Peyer's patch (tissue), 4 donors: ENCODE measurements at regions not wholly inside any gene's neighbourhood (a gene's known extent, or its start where the extent isn't known, plus 50 kb on each side); places are given as distances from the start of the nearest gene placed in this dataset.

ENCODE experiments used
- DNase-seq, 3 donors: peaks; one replicate each; pipeline ENCODE4 v3.0.0-alpha.2; 2017 to 2019
- H3K27ac ChIP-seq, 4 donors: fragments of 200-600 bp; sonication (generic); one replicate each; pipeline ENCODE4 v1.5.1; 2016 to 2019
- H3K27me3 ChIP-seq, 2 donors: fragments of 200-600 bp; sonication (generic); one replicate each; pipeline ENCODE4 v1.5.1; 2019
- H3K36me3 ChIP-seq, 3 donors: fragments of 200-600 bp; sonication (generic); one replicate each; pipeline ENCODE4 v1.5.1; 2016 to 2019
- H3K4me1 ChIP-seq, 4 donors: fragments of 200-600 bp; sonication (generic); one replicate each; pipeline ENCODE4 v1.5.1; 2016 to 2019
- H3K4me3 ChIP-seq, 4 donors: fragments of 200-600 bp; sonication (generic); 1 replicate in 3 of 4; 2 replicates in 1 of 4; pipeline ENCODE4 v1.5.1; 2016 to 2019; ENCODE audit warnings: mild to moderate bottlenecking in 1 of 4
- H3K9me3 ChIP-seq, 4 donors: fragments of 200-600 bp; sonication (generic); one replicate each; pipeline ENCODE4 v1.5.1; 2016 to 2019; ENCODE audit warnings: mild to moderate bottlenecking in 1 of 4
- CTCF ChIP-seq, 6 experiments: fragments of 450-650 bp in 4 of 6; fragments of 200-600 bp in 2 of 6; sonication (generic) in 1 of 6; IDR thresholded peaks; one replicate each; pipeline ENCODE4 v1.5.1; 2017 to 2019; ENCODE audit warnings: antibody characterized with exemption in 6 of 6, mild to moderate bottlenecking in 3 of 6, moderate library complexity in 1 of 6
- POLR2A ChIP-seq, 2 donors: fragments of 450-650 bp; IDR thresholded peaks; one replicate each; pipeline ENCODE4 v1.5.1; 2017; ENCODE audit warnings: antibody characterized with exemption in 2 of 2, mild to moderate bottlenecking in 2 of 2, moderate library complexity in 2 of 2

- Histone ChIP-seq H3K9me3 (no peaks in the 10 kb centered on the region), H3K4me3 (no peak overlapping the region), H3K36me3 (no peaks in the 10 kb centered on the region), H3K27me3 (no peaks in the 10 kb centered on the region), H3K27ac (no peak overlapping the region), H3K4me1 (no peaks in the 10 kb centered on the region)
- no peak for DNase-seq
- TF ChIP-seq CTCF (IDR thresholded peaks at IDR 0.05) (no peak), POLR2A (IDR thresholded peaks at IDR 0.05) (no peak)
Observed at GRCh38 chr5:155455791-155456514, 442.4 kb downstream of the KIF4B start.

DNA sequence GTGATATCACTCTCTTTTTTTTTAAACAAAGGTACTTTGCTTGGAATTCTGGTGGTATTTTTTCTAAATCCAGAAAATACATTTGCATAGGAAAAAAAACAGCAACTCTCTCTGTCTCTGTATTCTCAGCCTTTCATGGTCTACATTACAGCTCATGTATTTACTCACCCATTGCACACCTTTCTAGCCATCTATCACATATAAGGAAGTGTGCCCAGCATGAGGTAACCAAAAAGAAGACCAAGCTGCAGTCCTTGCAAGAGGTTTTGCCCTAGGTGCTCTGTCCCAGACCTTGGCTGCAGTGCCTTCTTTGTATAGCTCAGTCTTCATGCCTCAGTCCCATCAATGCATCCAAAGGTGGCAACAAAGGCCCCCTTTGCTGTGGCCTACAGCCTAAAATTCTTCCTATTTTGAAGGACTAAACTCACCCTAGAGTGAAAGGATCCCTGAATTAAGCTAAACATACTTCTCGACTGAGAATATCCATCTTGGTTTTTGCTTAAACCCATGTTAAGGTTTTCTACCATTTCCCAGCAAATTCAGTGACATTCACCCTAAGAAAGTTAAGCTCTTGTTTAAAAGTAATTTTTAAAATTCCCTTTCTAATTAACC, 446.4 kb downstream of the KIF4B start:
- TF ChIP-seq CTCF (IDR thresholded peaks at IDR 0.05) (no peak), POLR2A (IDR thresholded peaks at IDR 0.05) (no peak)
- H3K27ac ChIP-seq = no peak overlapping the region
- H3K27me3 ChIP-seq = no peaks in the 10 kb centered on the region
- no peaks in the 10 kb centered on the region for H3K4me1 ChIP-seq
- DNase-seq = no peak
- H3K9me3 ChIP-seq = no peaks in the 10 kb centered on the region
- no peak overlapping the region for H3K4me3 ChIP-seq
- no peaks in the 10 kb centered on the region for H3K36me3 ChIP-seq

DNA sequence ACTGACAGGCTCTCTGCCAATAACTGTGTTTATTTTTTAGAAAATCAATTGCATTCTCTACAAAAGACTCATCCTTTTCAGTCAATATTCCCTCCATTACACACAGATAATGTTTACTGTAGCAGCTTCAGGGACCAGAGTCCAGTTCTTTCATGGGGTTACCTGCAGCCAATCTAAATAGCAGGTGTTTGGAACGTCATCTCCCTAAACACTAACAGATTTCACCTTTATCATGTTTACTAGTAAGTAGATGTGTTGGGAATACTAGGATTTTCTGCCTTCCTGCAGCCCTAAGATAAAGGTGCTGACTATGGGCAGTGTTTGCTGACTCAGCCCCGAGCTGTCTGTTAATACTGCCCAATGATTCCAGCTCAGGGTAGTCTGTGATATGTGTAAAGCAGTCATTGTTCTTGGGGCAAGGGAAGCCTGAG, 447.0 kb downstream of the KIF4B start:
- no peak overlapping the region for H3K27ac ChIP-seq
- no peaks in the 10 kb centered on the region for H3K36me3 ChIP-seq
- no peak overlapping the region for H3K4me3 ChIP-seq
- H3K9me3 ChIP-seq = no peaks in the 10 kb centered on the region
- no peak for DNase-seq
- no peak for TF ChIP-seq POLR2A (IDR thresholded peaks at IDR 0.05)
- TF ChIP-seq CTCF (IDR thresholded peaks at IDR 0.05) = no peak
- H3K27me3 ChIP-seq = no peaks in the 10 kb centered on the region
- no peaks in the 10 kb centered on the region for H3K4me1 ChIP-seq

- H3K9me3 ChIP-seq = no peaks in the 10 kb centered on the region
- no peaks in the 10 kb centered on the region for H3K36me3 ChIP-seq
- no peak overlapping the region for H3K4me3 ChIP-seq
- TF ChIP-seq POLR2A (IDR thresholded peaks at IDR 0.05) = no peak
- no peak for TF ChIP-seq CTCF (IDR thresholded peaks at IDR 0.05)
- no peaks in the 10 kb centered on the region for H3K27me3 ChIP-seq
- no peak overlapping the region for H3K27ac ChIP-seq
- no peak for DNase-seq
- H3K4me1 ChIP-seq = no peaks in the 10 kb centered on the region
Observed at GRCh38 chr5:155461304-155461703, 447.7 kb downstream of the KIF4B start.

- Histone ChIP-seq H3K4me3 (no peak overlapping the region), H3K27me3 (no peaks in the 10 kb centered on the region), H3K4me1 (no peaks in the 10 kb centered on the region), H3K36me3 (no peaks in the 10 kb centered on the region), H3K27ac (no peak overlapping the region), H3K9me3 (no peaks in the 10 kb centered on the region)
- TF ChIP-seq POLR2A (IDR thresholded peaks at IDR 0.05) (no peak), CTCF (IDR thresholded peaks at IDR 0.05) (no peak)
- no peak for DNase-seq
Observed at GRCh38 chr5:155466851-155467250, 453.3 kb downstream of the KIF4B start.
